ENCODE measurements at regions not wholly inside any gene's neighbourhood (a gene's known extent, or its start where the extent isn't known, plus 50 kb on each side); places are given as distances from the start of the nearest gene placed in this dataset.

GRCh38 chr12:97235102-97235501 is 227.5 kb upstream of the RMST start:
- TF ChIP-seq TAF1 (CRISPR knock-in tag; IDR thresholded peaks at IDR 0.05) (no peak), ZNF343 (CRISPR knock-in tag; IDR thresholded peaks at IDR 0.05) (no peak), SIN3A (IDR thresholded peaks at IDR 0.05; ENCODE audit: borderline replicate concordance, low read depth, low read length) (no peak), E2F1 (CRISPR knock-in tag; IDR thresholded peaks at IDR 0.05) (no peak), PREB (CRISPR knock-in tag; IDR thresholded peaks at IDR 0.05) (no peak), POLR2A (IDR thresholded peaks at IDR 0.05; ENCODE audit: insufficient read depth in 1 of 2, low read depth in 2 of 2, low read length in 2 of 2) (no peak), SP1 (IDR thresholded peaks at IDR 0.05) (no peak), SP1 (CRISPR knock-in tag; IDR thresholded peaks at IDR 0.05) (no peak), FOXM1 (CRISPR knock-in tag; IDR thresholded peaks at IDR 0.05) (no peak), ZNF317 (CRISPR knock-in tag; IDR thresholded peaks at IDR 0.05) (no peak), MYC (CRISPR knock-in tag; IDR thresholded peaks at IDR 0.05; ENCODE audit: borderline replicate concordance) (no peak), NFATC3 (CRISPR knock-in tag; IDR thresholded peaks at IDR 0.05) (no peak), SIN3B (IDR thresholded peaks at IDR 0.05; ENCODE audit: low read length) (no peak), ZNF646 (CRISPR knock-in tag; IDR thresholded peaks at IDR 0.05) (no peak)
